Loucy (cell line): ENCODE measurements at regions not wholly inside any gene's neighbourhood (a gene's known extent, or its start where the extent isn't known, plus 50 kb on each side); places are given as distances from the start of the nearest gene placed in this dataset.

Experiments used
- EZH2phosphoT487 ChIP-seq: fragments of 200-600 bp; IDR thresholded peaks from 2 replicates; pipeline ENCODE4 v1.6.1; 2018; ENCODE audit warnings: antibody characterized with exemption, mild to moderate bottlenecking, moderate library complexity, borderline replicate concordance
- TF ChIP-seq, protein P1 (sequence below): fragments of 200-600 bp; sonication (generic); conservative IDR thresholded peaks from 2 replicates; pipeline ENCODE4 v1.5.1; 2014; ENCODE audit warnings: mild to moderate bottlenecking, antibody characterized with exemption, low read length

DNA sequence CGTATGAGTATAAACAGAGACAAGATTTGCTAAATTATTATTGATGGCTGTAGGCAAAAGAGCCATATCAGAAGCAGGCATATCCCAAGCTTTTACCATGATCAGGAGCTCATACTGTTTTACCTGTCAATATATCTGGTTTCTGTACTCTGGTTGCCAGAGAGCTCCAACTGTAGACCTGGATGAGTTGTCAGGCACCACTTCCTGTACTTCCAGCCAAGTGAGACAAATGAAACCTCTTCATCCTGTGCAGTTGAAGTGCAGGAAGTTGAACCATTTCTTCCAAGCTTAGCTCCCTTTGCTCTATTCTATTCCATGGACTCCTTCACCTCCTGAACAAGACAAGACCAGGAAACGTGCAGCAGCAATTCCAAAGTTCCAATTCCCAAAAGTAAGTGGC lies 115.6 kb downstream of the ZNF281 start:
- TF ChIP-seq, protein P1, sequence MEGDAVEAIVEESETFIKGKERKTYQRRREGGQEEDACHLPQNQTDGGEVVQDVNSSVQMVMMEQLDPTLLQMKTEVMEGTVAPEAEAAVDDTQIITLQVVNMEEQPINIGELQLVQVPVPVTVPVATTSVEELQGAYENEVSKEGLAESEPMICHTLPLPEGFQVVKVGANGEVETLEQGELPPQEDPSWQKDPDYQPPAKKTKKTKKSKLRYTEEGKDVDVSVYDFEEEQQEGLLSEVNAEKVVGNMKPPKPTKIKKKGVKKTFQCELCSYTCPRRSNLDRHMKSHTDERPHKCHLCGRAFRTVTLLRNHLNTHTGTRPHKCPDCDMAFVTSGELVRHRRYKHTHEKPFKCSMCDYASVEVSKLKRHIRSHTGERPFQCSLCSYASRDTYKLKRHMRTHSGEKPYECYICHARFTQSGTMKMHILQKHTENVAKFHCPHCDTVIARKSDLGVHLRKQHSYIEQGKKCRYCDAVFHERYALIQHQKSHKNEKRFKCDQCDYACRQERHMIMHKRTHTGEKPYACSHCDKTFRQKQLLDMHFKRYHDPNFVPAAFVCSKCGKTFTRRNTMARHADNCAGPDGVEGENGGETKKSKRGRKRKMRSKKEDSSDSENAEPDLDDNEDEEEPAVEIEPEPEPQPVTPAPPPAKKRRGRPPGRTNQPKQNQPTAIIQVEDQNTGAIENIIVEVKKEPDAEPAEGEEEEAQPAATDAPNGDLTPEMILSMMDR, result no peak
- TF ChIP-seq EZH2phosphoT487, result no peak
